Astrocyte (in vitro differentiated cells and primary cell): ENCODE measurements at regions not wholly inside any gene's neighbourhood (a gene's known extent, or its start where the extent isn't known, plus 50 kb on each side); places are given as distances from the start of the nearest gene placed in this dataset.

Experiments used
- EZH2 ChIP-seq: IDR thresholded peaks from 2 replicates; pipeline ENCODE4 v1.6.1; 2012; ENCODE audit warnings: mild to moderate bottlenecking, low read length, inconsistent platforms; ENCODE audit not compliant: insufficient read depth
- TF ChIP-seq, protein P1 (sequence below): IDR thresholded peaks from 2 replicates; pipeline ENCODE4 v1.5.1; 2011; ENCODE audit warnings: low read depth, mild to moderate bottlenecking, inconsistent platforms, low read length, moderate library complexity; ENCODE audit not compliant: insufficient read depth

DNA sequence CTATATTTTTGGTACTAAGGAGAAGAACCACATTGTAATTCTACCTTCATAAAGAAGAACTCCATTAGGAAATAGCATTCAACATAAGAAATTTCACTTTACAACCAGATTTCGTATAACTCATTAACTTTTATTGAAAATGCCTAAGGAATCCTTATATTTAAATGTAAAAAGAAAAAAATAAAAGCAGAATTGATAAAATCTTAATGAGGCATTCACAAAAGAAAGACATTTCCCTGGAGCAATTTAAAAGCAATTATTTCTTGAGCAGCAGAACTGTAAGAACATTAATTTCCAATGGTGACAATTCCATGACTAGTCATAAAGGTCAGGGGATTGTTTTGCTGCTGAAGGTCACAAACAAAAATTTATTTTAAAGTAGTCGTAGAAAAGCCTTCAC lies 1192.8 kb upstream of the TMEM132C start:
- TF ChIP-seq, protein P1, sequence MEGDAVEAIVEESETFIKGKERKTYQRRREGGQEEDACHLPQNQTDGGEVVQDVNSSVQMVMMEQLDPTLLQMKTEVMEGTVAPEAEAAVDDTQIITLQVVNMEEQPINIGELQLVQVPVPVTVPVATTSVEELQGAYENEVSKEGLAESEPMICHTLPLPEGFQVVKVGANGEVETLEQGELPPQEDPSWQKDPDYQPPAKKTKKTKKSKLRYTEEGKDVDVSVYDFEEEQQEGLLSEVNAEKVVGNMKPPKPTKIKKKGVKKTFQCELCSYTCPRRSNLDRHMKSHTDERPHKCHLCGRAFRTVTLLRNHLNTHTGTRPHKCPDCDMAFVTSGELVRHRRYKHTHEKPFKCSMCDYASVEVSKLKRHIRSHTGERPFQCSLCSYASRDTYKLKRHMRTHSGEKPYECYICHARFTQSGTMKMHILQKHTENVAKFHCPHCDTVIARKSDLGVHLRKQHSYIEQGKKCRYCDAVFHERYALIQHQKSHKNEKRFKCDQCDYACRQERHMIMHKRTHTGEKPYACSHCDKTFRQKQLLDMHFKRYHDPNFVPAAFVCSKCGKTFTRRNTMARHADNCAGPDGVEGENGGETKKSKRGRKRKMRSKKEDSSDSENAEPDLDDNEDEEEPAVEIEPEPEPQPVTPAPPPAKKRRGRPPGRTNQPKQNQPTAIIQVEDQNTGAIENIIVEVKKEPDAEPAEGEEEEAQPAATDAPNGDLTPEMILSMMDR: no peak
- no peak for TF ChIP-seq EZH2
